CD14-positive monocyte (primary cell): ENCODE measurements at regions not wholly inside any gene's neighbourhood (a gene's known extent, or its start where the extent isn't known, plus 50 kb on each side); places are given as distances from the start of the nearest gene placed in this dataset.

Source experiments
- DNase-seq, 3 donors: peaks; one replicate each; pipeline ENCODE4 v3.0.0-alpha.2; 2011 to 2022
- H2AFZ ChIP-seq: 2 replicates; pipeline ENCODE4 v1.6.0; 2012; ENCODE audit warnings: mild to moderate bottlenecking, low read depth, low read length, inconsistent platforms; ENCODE audit not compliant: insufficient read depth, poor library complexity, severe bottlenecking
- H3K27ac ChIP-seq, 2 donors: 1 replicate in 1 of 2; 2 replicates in 1 of 2; pipeline ENCODE4 v1.5.1; 2012 to 2013; ENCODE audit warnings: low read length in 2 of 2, control low read depth in 1 of 2, inconsistent platforms in 1 of 2, low read depth in 1 of 2, mild to moderate bottlenecking in 1 of 2
- H3K27me3 ChIP-seq, 2 donors: one replicate each; pipeline versions ENCODE4 v1.6.0 to v1.6.1; 2011 to 2013; ENCODE audit warnings: low read length in 2 of 2; ENCODE audit not compliant: control insufficient read depth in 2 of 2, insufficient read depth in 2 of 2
- H3K36me3 ChIP-seq, 2 donors: replicated peaks in 1 of 2; 1 replicate in 1 of 2; 2 replicates in 1 of 2; pipeline versions ENCODE4 v1.5.1 to v1.6.1; 2012 to 2013; ENCODE audit warnings: low read length in 2 of 2, control low read depth in 1 of 2, inconsistent platforms in 1 of 2, mild to moderate bottlenecking in 1 of 2; ENCODE audit not compliant: insufficient read depth in 2 of 2, control insufficient read depth in 1 of 2
- H3K4me1 ChIP-seq, 2 donors: 1 replicate in 1 of 2; 2 replicates in 1 of 2; pipeline versions ENCODE4 v1.5.1 to v1.6.1; 2012 to 2013; ENCODE audit warnings: low read length in 2 of 2, control low read depth in 1 of 2, inconsistent platforms in 1 of 2, mild to moderate bottlenecking in 1 of 2, moderate library complexity in 1 of 2; ENCODE audit not compliant: insufficient read depth in 2 of 2, control insufficient read depth in 1 of 2
- H3K4me2 ChIP-seq: replicated peaks from 2 replicates; pipeline ENCODE3; 2012; ENCODE audit warnings: low read length, moderate library complexity, mild to moderate bottlenecking; ENCODE audit not compliant: poor library complexity, severe bottlenecking; ENCODE audit errors: extremely low read depth
- H3K4me3 ChIP-seq, 3 experiments: fragments of 200-600 bp in 1 of 3; sonication (generic) in 1 of 3; replicated peaks in 1 of 3; 1 replicate in 2 of 3; 2 replicates in 1 of 3; pipeline ENCODE4 v1.5.1; 2011 to 2013; ENCODE audit warnings: low read length in 3 of 3, mild to moderate bottlenecking in 3 of 3, control low read depth in 2 of 3, low read depth in 2 of 3, inconsistent platforms in 1 of 3, moderate library complexity in 1 of 3
- H3K79me2 ChIP-seq: 2 replicates; pipeline ENCODE4 v1.6.0; 2012; ENCODE audit warnings: mild to moderate bottlenecking, control low read depth, inconsistent platforms, low read length, moderate library complexity; ENCODE audit not compliant: insufficient read depth
- H3K9ac ChIP-seq: 2 replicates; pipeline ENCODE4 v1.6.0; 2017; ENCODE audit warnings: low read length, mild to moderate bottlenecking; ENCODE audit not compliant: insufficient read depth, poor library complexity, severe bottlenecking
- H3K9me3 ChIP-seq, 2 donors: replicated peaks in 1 of 2; 1 replicate in 1 of 2; 2 replicates in 1 of 2; pipeline versions ENCODE4 v1.5.1 to v1.6.1; 2012 to 2013; ENCODE audit warnings: low read length in 2 of 2, control low read depth in 1 of 2; ENCODE audit not compliant: control insufficient read depth in 1 of 2, insufficient read depth in 1 of 2
- H4K20me1 ChIP-seq: 2 replicates; pipeline ENCODE4 v1.6.0; 2012; ENCODE audit warnings: mild to moderate bottlenecking, low read length, control low read depth, moderate library complexity; ENCODE audit not compliant: insufficient read depth
- H3K27ac Mint-ChIP-seq, 7 donors: one replicate each; pipeline ENCODE4 v1.8.0; 2020; ENCODE audit warnings: mild to moderate bottlenecking in 7 of 7, mixed read lengths in 7 of 7, moderate library complexity in 6 of 7, inconsistent platforms in 2 of 7
- H3K27me3 Mint-ChIP-seq, 3 donors: one replicate each; pipeline ENCODE4 v1.8.0; 2021 to 2022; ENCODE audit warnings: low read depth in 3 of 3, mild to moderate bottlenecking in 3 of 3, mixed read lengths in 3 of 3, moderate library complexity in 3 of 3, inconsistent platforms in 1 of 3
- H3K36me3 Mint-ChIP-seq, 2 donors: one replicate each; pipeline ENCODE4 v1.8.0; 2020; ENCODE audit warnings: mixed read lengths in 2 of 2, inconsistent platforms in 1 of 2, mild to moderate bottlenecking in 1 of 2
- H3K4me1 Mint-ChIP-seq: one replicate; pipeline ENCODE4 v1.8.0; 2020; ENCODE audit warnings: mild to moderate bottlenecking, mixed read lengths
- H3K4me3 Mint-ChIP-seq, 2 donors: one replicate each; pipeline ENCODE4 v1.8.0; 2020; ENCODE audit warnings: mild to moderate bottlenecking in 2 of 2, mixed read lengths in 2 of 2, moderate library complexity in 1 of 2
- H3K9me3 Mint-ChIP-seq, 7 donors: one replicate each; pipeline ENCODE4 v1.8.0; 2020 to 2022; ENCODE audit warnings: mixed read lengths in 7 of 7, mild to moderate bottlenecking in 6 of 7, moderate library complexity in 6 of 7, inconsistent platforms in 2 of 7
- WGBS: methylation state at CpG from one replicate; pipeline ENCODE4 v1.1.5; 2013; ENCODE audit warnings: missing lambda C conversion rate; ENCODE audit not compliant: insufficient coverage; 5-methylcytosine and 5-hydroxymethylcytosine counted together
- intact Hi-C, 2 donors: fragments of 100-400 bp; cut with micrococcal nuclease; formaldehyde crosslinking; loops; one replicate each; pipeline versions ENCODE4 v1.15.0 to v1.15.1; 2023
- TF ChIP-seq, protein P1 (sequence below): fragments of 200-600 bp; IDR thresholded peaks from one replicate; pipeline ENCODE4 v1.8.0; 2022; ENCODE audit warnings: antibody characterized with exemption, mild to moderate bottlenecking

DNA sequence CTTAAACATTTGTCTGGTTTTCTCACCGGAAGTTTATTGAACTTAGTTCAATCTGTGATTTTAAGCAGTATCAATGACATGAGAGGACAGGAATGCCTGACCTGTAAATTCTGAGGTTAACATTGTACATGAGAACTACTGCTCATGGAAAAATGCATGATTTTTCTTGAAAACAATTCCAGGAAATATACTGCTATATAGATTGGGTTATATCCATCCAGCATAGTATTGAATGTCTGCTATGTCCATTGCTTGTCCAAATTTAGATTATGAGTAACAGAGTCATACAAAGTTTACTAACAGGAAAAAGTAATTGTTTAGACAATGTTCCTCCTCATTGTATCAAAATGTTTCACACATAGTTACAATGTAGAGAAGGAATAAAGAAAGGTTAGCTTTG is 606.8 kb downstream of the DACH1 start:
- H3K27ac Mint-ChIP-seq: no peak overlapping the region
- WGBS: no CpG with 5 or more reads among the region's 1 CpG
- no peaks in the 10 kb centered on the region for H3K36me3 Mint-ChIP-seq
- no peaks in the 10 kb centered on the region for H3K4me1 Mint-ChIP-seq
- H4K20me1 ChIP-seq: no peaks in the 10 kb centered on the region
- H3K79me2 ChIP-seq: no peaks in the 10 kb centered on the region
- H3K9ac ChIP-seq: no peak overlapping the region
- peaks cover 2 to 8% (median 4%) of the 10 kb centered on the region in 7 donors for H3K9me3 Mint-ChIP-seq
- no peak for DNase-seq
- TF ChIP-seq, protein P1, sequence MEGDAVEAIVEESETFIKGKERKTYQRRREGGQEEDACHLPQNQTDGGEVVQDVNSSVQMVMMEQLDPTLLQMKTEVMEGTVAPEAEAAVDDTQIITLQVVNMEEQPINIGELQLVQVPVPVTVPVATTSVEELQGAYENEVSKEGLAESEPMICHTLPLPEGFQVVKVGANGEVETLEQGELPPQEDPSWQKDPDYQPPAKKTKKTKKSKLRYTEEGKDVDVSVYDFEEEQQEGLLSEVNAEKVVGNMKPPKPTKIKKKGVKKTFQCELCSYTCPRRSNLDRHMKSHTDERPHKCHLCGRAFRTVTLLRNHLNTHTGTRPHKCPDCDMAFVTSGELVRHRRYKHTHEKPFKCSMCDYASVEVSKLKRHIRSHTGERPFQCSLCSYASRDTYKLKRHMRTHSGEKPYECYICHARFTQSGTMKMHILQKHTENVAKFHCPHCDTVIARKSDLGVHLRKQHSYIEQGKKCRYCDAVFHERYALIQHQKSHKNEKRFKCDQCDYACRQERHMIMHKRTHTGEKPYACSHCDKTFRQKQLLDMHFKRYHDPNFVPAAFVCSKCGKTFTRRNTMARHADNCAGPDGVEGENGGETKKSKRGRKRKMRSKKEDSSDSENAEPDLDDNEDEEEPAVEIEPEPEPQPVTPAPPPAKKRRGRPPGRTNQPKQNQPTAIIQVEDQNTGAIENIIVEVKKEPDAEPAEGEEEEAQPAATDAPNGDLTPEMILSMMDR: no peak
- no peaks in the 10 kb centered on the region for H3K27me3 ChIP-seq
- no peak overlapping the region for H3K4me3 ChIP-seq
- H3K4me1 ChIP-seq: no peaks in the 10 kb centered on the region
- no peaks in the 10 kb centered on the region for H3K9me3 ChIP-seq
- intact Hi-C loops: no loop called here
- no peak overlapping the region for H2AFZ ChIP-seq
- no peak overlapping the region for H3K4me2 ChIP-seq
- no peaks in the 10 kb centered on the region for H3K36me3 ChIP-seq
- H3K4me3 Mint-ChIP-seq: no peak overlapping the region
- H3K27ac ChIP-seq: no peak overlapping the region
- H3K27me3 Mint-ChIP-seq: no peaks in the 10 kb centered on the region

DNA sequence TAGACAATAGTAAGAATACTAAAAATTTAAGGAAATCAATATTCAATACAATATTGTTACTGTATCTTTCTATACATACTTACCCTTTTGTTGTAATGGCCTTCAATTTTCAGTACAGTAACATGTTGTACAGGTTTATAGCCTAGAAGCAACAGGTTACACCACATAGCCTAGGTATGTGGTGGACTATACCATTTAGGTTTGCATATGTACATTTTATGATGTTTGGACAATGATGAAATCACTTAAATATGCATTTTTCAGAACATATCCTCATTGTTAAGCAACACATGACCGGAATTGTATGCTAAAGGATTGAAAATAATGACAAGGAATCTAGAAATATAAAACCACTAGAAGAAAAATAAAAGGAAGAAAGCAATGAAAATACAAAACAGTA is 611.4 kb downstream of the DACH1 start:
- Mint-ChIP-seq H3K4me3 (no peak overlapping the region), H3K36me3 (no peaks in the 10 kb centered on the region), H3K4me1 (peaks cover 15% of the 10 kb centered on the region), H3K27ac (no peak overlapping the region), H3K27me3 (no peaks in the 10 kb centered on the region), H3K9me3 (peaks cover 2 to 8% (median 4%) of the 10 kb centered on the region in 7 donors)
- Histone ChIP-seq H3K9me3 (no peaks in the 10 kb centered on the region), H3K4me2 (no peak overlapping the region), H3K27me3 (no peaks in the 10 kb centered on the region), H3K4me1 (peaks cover 0 to 5% of the 10 kb centered on the region in 2 donors), H3K9ac (no peak overlapping the region), H3K36me3 (no peaks in the 10 kb centered on the region), H3K27ac (no peak overlapping the region), H3K79me2 (no peaks in the 10 kb centered on the region), H3K4me3 (no peak overlapping the region), H4K20me1 (no peaks in the 10 kb centered on the region), H2AFZ (no peak overlapping the region)
- intact Hi-C loops: no loop called here
- no CpG with 5 or more reads among the region's 1 CpG for WGBS
- TF ChIP-seq, protein P1: no peak
- no peak for DNase-seq
